GM23338 (cell line): ENCODE measurements at regions not wholly inside any gene's neighbourhood (a gene's known extent, or its start where the extent isn't known, plus 50 kb on each side); places are given as distances from the start of the nearest gene placed in this dataset.

Experiments used
- CREB1 ChIP-seq: fragments of 250-450 bp; sonication (Bioruptor Pico); IDR thresholded peaks from 2 replicates; pipeline ENCODE4 v1.5.0; 2020; ENCODE audit warnings: low read depth, mild to moderate bottlenecking, moderate library complexity
- EZH2 ChIP-seq: fragments of 200-600 bp; sonication (generic); IDR thresholded peaks from one replicate; pipeline ENCODE4 v1.8.0; 2017; ENCODE audit warnings: antibody characterized with exemption, mild to moderate bottlenecking, low read depth; ENCODE audit not compliant: unreplicated experiment
- POLR2AphosphoS5 ChIP-seq: IDR thresholded peaks from 2 replicates; pipeline ENCODE4 v1.6.1; 2016; ENCODE audit warnings: antibody characterized with exemption, low read depth
- STAT1 ChIP-seq: IDR thresholded peaks from one replicate; pipeline ENCODE4 v1.6.1; 2016; ENCODE audit warnings: antibody characterized with exemption; ENCODE audit not compliant: unreplicated experiment
- ZNF114 ChIP-seq: fragments of 250-450 bp; sonication (Bioruptor Pico); IDR thresholded peaks from 2 replicates; pipeline ENCODE4 v1.5.0; 2020; ENCODE audit warnings: mild to moderate bottlenecking, moderate library complexity
- ZNF331 ChIP-seq: fragments of 250-450 bp; sonication (Bioruptor Pico); IDR thresholded peaks from 2 replicates; pipeline ENCODE4 v1.5.0; 2020; ENCODE audit warnings: low read depth, mild to moderate bottlenecking, moderate library complexity
- TF ChIP-seq, protein P1 (sequence below): fragments of 250-450 bp; sonication (Bioruptor Pico); IDR thresholded peaks from 2 replicates; pipeline ENCODE4 v1.5.0; 2020; ENCODE audit warnings: mild to moderate bottlenecking, moderate library complexity
- TF ChIP-seq, protein P2 (sequence below): IDR thresholded peaks from one replicate; pipeline ENCODE4 v1.6.1; 2018; ENCODE audit warnings: antibody characterized with exemption; ENCODE audit not compliant: unreplicated experiment

DNA sequence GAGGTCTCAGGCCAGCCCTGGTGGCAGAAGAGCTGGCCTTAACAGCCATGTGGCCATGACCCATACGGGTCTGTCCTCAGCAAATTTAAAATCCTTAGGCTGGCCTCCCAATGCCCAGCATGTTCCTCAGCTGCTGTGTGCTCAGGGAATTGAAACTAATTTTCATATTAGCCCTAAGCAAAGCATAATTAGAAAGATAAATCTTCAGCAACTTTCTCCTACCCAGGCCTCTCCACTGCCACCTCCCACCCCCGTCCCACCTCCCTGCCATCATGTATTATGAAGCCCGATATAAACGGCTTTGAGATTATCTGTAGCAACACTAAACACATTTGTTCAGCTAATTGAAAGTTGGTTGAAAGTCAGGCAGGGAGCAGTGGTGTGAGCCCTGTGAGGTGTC lies 178.8 kb upstream of the NTM start (continued):
- TF ChIP-seq, protein P1, sequence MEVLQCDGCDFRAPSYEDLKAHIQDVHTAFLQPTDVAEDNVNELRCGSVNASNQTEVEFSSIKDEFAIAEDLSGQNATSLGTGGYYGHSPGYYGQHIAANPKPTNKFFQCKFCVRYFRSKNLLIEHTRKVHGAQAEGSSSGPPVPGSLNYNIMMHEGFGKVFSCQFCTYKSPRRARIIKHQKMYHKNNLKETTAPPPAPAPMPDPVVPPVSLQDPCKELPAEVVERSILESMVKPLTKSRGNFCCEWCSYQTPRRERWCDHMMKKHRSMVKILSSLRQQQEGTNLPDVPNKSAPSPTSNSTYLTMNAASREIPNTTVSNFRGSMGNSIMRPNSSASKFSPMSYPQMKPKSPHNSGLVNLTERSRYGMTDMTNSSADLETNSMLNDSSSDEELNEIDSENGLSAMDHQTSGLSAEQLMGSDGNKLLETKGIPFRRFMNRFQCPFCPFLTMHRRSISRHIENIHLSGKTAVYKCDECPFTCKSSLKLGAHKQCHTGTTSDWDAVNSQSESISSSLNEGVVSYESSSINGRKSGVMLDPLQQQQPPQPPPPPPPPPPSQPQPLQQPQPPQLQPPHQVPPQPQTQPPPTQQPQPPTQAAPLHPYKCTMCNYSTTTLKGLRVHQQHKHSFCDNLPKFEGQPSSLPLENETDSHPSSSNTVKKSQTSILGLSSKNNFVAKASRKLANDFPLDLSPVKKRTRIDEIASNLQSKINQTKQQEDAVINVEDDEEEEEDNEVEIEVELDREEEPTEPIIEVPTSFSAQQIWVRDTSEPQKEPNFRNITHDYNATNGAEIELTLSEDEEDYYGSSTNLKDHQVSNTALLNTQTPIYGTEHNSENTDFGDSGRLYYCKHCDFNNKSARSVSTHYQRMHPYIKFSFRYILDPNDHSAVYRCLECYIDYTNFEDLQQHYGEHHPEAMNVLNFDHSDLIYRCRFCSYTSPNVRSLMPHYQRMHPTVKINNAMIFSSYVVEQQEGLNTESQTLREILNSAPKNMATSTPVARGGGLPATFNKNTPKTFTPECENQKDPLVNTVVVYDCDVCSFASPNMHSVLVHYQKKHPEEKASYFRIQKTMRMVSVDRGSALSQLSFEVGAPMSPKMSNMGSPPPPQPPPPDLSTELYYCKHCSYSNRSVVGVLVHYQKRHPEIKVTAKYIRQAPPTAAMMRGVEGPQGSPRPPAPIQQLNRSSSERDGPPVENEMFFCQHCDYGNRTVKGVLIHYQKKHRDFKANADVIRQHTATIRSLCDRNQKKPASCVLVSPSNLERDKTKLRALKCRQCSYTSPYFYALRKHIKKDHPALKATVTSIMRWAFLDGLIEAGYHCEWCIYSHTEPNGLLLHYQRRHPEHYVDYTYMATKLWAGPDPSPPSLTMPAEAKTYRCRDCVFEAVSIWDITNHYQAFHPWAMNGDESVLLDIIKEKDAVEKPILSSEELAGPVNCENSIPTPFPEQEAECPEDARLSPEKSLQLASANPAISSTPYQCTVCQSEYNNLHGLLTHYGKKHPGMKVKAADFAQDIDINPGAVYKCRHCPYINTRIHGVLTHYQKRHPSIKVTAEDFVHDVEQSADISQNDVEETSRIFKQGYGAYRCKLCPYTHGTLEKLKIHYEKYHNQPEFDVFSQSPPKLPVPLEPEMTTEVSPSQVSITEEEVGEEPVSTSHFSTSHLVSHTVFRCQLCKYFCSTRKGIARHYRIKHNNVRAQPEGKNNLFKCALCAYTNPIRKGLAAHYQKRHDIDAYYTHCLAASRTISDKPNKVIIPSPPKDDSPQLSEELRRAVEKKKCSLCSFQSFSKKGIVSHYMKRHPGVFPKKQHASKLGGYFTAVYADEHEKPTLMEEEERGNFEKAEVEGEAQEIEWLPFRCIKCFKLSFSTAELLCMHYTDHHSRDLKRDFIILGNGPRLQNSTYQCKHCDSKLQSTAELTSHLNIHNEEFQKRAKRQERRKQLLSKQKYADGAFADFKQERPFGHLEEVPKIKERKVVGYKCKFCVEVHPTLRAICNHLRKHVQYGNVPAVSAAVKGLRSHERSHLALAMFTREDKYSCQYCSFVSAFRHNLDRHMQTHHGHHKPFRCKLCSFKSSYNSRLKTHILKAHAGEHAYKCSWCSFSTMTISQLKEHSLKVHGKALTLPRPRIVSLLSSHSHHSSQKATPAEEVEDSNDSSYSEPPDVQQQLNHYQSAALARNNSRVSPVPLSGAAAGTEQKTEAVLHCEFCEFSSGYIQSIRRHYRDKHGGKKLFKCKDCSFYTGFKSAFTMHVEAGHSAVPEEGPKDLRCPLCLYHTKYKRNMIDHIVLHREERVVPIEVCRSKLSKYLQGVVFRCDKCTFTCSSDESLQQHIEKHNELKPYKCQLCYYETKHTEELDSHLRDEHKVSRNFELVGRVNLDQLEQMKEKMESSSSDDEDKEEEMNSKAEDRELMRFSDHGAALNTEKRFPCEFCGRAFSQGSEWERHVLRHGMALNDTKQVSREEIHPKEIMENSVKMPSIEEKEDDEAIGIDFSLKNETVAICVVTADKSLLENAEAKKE (CRISPR knock-in tag), result no peak
- no peak for TF ChIP-seq ZNF114 (CRISPR knock-in tag)
- TF ChIP-seq, protein P2, sequence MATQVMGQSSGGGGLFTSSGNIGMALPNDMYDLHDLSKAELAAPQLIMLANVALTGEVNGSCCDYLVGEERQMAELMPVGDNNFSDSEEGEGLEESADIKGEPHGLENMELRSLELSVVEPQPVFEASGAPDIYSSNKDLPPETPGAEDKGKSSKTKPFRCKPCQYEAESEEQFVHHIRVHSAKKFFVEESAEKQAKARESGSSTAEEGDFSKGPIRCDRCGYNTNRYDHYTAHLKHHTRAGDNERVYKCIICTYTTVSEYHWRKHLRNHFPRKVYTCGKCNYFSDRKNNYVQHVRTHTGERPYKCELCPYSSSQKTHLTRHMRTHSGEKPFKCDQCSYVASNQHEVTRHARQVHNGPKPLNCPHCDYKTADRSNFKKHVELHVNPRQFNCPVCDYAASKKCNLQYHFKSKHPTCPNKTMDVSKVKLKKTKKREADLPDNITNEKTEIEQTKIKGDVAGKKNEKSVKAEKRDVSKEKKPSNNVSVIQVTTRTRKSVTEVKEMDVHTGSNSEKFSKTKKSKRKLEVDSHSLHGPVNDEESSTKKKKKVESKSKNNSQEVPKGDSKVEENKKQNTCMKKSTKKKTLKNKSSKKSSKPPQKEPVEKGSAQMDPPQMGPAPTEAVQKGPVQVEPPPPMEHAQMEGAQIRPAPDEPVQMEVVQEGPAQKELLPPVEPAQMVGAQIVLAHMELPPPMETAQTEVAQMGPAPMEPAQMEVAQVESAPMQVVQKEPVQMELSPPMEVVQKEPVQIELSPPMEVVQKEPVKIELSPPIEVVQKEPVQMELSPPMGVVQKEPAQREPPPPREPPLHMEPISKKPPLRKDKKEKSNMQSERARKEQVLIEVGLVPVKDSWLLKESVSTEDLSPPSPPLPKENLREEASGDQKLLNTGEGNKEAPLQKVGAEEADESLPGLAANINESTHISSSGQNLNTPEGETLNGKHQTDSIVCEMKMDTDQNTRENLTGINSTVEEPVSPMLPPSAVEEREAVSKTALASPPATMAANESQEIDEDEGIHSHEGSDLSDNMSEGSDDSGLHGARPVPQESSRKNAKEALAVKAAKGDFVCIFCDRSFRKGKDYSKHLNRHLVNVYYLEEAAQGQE, result no peak
- no peak for TF ChIP-seq ZNF331 (CRISPR knock-in tag)
- TF ChIP-seq POLR2AphosphoS5, result no peak
- no peak for TF ChIP-seq EZH2
- no peak for TF ChIP-seq STAT1
- TF ChIP-seq CREB1, result no peak
